B cell (primary cell): ENCODE measurements at regions not wholly inside any gene's neighbourhood (a gene's known extent, or its start where the extent isn't known, plus 50 kb on each side); places are given as distances from the start of the nearest gene placed in this dataset.

ENCODE experiments used
- EZH2 ChIP-seq: IDR thresholded peaks from 2 replicates; pipeline ENCODE4 v1.6.1; 2012; ENCODE audit warnings: borderline replicate concordance, low read depth, mild to moderate bottlenecking, moderate library complexity, low read length; ENCODE audit not compliant: insufficient read depth, poor library complexity, severe bottlenecking
- TF ChIP-seq, protein P1 (sequence below): fragments of 200-600 bp; IDR thresholded peaks from one replicate; pipeline ENCODE4 v1.8.0; 2022; ENCODE audit warnings: antibody characterized with exemption, mild to moderate bottlenecking

DNA sequence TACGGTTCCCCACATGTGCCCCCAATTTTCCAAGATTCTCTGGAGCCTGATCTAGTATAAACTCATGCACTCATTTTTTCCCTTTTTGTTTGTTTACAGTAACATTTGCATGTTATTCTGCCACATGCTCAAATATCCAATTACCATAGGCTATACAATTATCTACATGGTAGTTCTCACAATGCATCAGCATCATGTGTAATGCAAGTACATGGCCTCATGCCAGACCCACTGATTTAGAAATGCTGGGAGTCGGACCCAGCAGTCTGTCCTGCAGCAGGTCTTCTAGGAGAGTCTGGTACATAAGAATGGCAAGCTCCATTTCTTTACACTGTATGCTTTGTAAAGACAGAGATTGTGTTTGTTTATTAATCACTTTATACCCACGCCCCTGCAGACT is 107.7 kb downstream of the CBLN2 start:
- TF ChIP-seq, protein P1, sequence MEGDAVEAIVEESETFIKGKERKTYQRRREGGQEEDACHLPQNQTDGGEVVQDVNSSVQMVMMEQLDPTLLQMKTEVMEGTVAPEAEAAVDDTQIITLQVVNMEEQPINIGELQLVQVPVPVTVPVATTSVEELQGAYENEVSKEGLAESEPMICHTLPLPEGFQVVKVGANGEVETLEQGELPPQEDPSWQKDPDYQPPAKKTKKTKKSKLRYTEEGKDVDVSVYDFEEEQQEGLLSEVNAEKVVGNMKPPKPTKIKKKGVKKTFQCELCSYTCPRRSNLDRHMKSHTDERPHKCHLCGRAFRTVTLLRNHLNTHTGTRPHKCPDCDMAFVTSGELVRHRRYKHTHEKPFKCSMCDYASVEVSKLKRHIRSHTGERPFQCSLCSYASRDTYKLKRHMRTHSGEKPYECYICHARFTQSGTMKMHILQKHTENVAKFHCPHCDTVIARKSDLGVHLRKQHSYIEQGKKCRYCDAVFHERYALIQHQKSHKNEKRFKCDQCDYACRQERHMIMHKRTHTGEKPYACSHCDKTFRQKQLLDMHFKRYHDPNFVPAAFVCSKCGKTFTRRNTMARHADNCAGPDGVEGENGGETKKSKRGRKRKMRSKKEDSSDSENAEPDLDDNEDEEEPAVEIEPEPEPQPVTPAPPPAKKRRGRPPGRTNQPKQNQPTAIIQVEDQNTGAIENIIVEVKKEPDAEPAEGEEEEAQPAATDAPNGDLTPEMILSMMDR, result no peak
- TF ChIP-seq EZH2, result no peak
